HG03039 (cell line): ENCODE measurements at regions not wholly inside any gene's neighbourhood (a gene's known extent, or its start where the extent isn't known, plus 50 kb on each side); places are given as distances from the start of the nearest gene placed in this dataset.

Experiments
- ATAC-seq: cut with Tn5 transposase; IDR thresholded peaks from one replicate; pipeline ENCODE4 v1.9.1; 2021; ENCODE audit warnings: mild to moderate bottlenecking, moderate library complexity; ENCODE audit not compliant: unreplicated experiment

DNA sequence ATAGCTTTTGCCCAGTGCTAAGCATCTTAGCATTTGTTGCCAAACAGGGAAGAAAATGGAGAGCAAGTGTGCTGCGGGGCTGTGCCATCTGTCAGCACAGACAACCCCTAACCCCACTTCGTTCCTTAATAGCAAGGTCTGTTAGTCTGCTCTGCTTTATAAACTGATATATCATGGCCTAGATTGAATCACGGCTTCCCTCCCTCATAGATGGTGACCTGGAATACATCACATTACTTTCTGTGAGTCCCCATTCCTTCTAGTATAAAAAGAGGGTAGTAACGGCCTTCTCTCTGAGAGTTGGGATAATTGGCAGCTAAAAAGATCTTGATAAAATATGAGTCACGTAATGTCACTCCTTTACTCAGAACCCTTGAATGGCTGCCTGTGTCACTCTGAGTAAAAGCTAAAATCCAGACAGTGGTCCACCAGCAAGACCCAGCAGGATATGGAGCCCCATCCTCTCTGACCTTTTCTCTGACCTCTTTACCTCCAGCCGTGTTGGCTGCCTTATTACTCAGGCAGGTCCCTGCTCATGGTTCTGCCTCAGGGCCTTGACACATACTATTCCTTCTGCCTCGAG lies 151.7 kb downstream of the DLEU7 start:
- ATAC-seq = no peak

DNA sequence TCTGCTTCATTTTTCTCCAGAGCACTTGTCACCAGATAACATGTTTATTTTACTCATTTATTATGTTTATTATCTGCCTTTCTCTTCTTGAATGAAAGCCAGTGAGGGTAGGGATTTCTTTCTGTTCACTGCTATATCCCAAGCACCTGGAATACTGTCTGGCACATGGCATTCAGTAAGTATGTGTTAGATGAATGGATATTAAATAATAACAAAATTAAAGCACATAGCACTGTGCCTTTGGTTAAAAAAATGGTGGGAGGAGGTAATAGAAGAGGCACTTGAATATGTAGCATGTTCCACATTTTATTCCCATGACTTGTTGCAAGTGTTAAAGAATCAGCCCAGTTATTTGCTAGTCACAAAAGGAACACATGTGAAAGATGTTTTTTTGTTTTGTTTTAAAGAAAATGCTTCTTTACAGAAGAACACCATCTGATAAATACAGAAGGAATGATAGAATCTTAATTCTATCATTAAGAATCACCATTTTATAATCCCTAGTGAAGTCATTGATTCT lies 151.0 kb downstream of the DLEU7 start:
- no peak for ATAC-seq

DNA sequence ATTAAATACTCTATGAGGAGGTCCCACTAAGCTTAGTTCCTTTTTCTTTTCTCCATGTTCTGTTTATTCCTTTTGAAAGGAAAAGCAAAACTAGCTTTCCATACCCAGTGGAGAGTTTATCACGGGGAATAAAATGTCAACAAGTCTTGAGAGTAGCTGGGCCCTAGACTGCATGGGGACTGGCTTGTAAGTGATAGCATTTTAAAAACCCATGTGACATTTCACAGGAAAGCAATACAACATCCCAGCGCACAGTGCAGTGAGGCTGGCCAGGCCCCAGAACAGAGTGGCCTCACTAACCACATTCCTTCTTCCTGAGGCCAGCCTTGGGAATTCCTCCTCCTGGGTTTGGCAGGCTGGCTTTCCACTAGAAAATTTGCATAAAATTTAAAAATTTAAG lies 149.8 kb downstream of the DLEU7 start:
- ATAC-seq = no peak

DNA sequence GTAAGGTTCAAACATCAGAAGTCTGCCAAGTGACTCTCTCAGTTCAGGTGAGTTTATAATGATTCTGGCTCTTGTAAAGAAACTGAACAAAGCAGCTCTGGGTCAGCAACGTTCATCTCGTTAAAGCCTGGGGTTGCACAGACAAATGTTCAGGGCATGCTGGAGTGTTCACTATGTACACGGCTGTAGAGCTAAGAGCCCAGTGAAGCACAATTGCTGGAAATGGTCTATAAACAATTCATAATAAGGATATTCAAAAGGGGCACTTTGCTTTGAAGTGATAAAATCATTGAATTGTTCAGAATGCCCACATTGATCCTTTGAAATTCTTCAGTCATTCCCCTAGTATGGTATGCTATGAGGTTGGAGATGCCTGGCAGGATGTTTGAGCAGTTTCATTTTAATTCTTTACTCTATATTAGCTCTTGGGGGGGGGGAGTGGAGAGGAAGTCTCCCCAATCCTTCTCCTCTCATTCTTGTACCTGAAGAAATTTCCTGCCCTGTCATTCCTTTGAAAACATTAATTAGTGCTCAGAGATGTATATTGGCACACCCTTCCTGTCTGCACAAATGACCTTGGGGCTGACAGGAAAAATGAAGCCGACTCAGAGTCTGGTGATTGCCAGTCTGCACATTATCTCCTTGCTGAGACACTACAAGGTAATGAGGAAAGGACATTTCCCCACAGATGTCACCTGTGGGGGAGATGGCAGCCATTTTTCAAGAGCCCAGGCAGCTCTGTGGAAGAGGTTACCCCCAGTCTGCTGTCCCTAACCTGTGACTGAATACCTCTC lies 145.5 kb downstream of the DLEU7 start:
- no peak for ATAC-seq

DNA sequence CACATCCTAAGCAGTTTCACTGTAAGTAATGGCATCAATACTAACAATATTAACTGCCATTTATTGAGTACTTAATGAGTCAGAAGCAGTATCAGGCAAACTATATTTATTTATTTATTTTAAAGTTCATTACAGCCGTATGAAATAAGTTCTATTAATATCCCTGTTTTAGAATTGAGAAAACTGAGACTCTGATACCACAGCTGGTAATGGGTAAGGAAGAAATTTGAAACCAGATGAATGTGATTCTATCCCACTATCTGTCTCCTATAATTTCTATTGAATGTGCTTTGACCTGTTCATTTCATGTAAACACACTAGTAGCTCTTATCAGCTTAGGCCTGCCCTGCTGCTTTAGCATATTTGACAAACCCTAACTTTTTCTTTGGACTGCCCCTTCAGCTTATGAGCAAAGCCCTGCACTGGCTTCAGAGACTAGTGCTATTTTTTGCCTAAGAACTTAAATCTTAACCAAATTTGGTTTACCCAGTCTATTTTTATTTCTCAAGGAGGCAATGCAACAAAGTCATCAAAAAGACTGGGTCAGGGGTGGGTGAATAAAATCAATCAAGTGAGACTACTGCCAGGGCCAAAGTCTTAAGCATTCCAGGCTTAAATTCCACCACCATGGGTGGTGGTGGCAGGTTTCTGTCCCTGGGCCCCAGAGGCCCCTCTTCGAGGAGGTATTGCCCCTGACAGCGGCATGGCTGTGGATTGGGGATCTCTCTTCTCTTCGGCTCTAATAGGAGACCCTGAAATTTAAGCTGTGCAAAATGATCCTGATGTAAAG lies 143.4 kb downstream of the DLEU7 start:
- no peak for ATAC-seq

DNA sequence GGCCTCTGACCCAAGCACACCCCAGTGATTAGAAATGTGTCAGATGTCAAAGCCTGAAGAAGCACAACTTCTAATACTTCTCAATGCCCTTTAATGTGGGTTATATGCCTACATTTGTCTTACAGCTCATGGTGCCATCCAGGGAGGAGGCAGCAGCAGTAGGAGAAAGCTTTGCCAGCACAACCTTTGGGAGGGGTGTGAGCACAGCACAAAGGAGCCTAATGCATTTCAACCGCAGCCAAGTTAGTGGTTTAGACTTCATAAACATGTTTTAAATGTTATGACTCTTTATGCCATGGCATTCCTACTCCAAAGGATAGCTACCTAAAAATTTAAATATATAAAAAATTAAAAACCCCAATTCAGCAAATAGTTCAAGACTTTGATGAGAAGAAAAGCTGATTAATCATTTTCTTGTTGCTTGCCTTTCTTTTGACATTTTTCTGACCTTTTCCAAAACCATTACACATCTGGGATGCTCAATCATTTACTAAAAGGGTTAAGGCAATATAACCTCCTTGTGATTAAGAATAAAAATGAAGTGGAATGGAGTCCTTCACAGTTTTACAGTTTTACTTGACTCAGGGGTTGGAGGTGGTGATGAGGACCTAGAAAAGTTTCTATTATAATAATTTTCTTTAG lies 142.7 kb downstream of the DLEU7 start:
- no peak for ATAC-seq

DNA sequence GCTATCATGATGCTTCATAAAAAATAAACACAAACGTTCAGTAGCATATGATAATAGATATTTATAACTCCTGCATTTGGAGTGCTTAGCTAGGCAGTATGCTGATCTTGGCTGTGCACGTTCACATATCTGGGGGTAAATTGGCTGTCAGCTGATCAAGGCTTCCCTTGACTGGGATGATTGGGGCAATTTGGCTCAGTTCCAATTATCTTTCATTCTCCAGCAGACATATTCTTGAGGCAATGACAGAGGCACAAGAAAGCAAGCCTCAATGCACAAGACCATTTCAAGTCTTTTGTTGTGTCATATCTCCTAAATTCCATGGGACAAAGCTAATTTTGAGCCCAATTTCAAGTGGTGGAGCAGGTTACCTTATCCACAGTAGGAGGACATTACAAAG lies 142.0 kb downstream of the DLEU7 start:
- no peak for ATAC-seq

DNA sequence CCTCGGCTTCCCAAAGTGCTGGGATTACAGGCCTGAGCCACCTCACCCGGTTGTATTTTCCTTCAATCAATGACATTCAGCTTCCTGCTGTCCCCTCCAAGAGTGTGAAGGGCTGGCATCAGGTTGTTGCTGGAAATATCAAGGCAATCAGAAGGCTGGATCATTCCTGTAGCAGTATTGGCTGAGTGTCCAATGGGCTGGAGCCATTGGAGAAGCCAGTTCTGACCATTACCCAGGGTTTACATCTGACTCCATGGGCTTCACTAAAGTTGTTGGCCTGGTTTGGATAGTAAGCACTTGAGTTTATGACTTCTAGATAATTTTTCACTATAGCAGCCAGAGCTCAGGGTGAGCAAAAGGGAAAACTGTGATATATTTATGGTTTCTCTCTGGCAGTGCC lies 137.0 kb downstream of the DLEU7 start:
- no peak for ATAC-seq

DNA sequence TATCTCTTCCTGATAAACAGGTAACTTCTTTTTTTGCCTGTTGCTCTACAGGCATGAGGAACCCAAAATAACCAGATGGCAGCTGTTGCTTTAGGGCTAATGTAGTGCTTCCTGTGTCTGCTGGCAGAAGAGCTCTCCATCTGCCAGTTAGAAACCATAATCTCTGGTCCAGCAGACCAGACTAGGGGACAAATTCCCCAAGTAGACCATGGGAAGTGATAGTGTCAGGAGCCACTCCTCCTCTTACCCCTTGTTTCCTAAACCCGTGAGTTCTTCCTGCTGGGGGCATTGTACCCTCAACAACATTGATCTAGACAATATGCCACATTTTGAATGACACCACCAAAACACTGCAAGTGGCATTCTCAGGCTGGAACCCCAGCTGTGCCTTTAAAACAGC lies 135.9 kb downstream of the DLEU7 start:
- no peak for ATAC-seq

DNA sequence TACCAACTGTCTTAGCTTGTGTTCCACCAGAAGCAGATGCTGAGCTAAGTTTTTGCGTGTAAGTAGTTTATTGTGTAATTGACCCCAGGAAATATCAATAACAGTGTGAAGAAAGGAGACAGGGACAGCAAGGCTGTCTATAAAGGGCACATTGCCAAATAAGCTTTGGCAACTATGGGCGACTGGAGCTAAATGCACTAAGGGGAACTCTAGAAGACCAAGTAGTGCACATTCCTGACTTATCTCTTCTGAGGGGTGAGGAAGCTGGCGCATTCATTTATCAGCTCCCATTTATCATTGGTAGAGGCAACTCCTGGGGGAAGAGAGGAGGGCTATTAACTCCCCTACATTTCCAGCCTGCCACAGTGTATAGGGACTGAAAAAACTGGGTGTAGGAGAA lies 135.0 kb downstream of the DLEU7 start:
- no peak for ATAC-seq

DNA sequence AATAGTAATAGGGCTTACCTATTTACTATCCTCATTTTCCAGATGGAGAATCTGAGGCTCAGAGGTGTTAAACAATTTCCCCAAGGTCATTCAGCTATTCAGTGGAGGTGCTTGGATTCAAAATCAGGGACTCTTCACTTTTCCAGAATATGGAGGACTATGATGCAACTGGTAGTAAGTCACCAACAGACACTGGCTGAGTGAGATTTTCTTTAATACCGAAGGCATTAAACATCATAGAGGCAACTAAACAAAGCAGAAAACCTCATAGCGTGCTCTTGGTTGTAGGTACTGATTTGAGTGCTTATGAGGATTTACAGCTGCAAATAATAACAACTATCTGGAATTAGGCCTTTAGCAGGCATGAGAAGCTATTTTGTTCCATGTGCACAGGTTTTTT lies 134.4 kb downstream of the DLEU7 start:
- ATAC-seq = no peak

DNA sequence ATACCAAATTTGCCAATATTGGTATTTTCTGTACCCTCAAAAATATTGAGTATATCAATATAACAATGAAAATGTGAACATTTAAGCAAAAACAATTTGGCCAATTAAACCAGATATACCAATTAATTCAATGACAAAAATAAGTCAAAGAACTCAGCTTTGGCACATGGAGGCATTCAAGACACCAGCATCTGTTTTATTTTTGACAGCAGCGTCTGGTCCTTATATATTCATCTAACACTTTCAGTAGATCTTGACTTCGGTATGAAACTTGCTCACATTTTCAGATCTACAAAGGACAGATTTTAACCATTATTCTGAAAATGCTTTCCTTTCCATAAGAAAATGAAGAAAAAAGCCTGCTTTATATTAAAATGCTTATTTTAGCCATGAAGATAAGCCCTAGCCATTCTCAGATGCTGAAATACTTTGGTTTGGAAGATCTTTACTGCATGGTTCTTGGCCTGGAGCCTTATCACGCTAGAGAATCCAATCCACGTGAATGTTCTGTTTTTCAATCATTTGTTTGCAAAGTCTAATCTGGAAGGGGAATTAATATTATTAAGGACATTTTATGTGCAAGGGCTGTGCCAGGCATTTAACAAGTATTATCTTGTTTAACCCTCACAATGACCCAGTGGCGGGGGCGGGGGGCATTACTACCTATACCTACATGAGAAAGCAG lies 132.2 kb downstream of the DLEU7 start:
- ATAC-seq = no peak

DNA sequence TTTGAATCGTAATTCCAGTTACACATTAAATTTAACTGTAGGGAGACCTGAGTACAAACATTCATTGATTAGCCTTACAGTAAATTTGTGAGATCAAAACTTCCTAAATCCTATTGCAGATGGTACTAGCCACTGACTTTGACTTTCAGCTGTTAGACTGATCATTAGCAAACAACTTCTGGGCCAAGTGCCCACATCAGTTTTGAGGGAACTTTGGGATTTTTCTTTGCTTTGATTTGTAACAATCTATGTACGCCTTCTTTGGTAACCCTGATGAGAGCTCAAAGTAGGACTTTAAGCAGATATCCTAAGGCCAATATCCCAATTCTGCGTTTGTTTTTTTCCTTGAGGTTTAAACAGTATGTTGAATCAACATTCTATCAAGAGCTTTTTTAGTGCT lies 131.5 kb downstream of the DLEU7 start:
- ATAC-seq = no peak

DNA sequence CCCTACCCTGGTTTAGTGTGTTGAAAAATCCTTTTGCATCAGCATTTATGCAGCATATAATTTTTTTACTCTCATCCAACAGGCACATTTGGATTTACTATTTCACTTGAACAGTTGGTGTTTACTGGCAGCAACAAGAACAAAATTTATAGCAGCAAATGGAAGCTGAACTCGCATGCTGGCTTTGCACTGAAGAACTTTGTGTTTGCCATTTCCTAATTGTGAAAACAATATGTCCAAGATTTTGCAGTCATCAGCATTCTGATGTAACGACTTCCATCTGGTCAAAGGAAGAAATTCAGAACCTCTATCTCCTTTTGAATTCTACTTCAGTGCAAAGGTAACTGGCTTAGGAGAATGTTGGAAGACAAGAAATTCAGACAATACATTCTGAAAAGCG lies 131.0 kb downstream of the DLEU7 start:
- no peak for ATAC-seq

DNA sequence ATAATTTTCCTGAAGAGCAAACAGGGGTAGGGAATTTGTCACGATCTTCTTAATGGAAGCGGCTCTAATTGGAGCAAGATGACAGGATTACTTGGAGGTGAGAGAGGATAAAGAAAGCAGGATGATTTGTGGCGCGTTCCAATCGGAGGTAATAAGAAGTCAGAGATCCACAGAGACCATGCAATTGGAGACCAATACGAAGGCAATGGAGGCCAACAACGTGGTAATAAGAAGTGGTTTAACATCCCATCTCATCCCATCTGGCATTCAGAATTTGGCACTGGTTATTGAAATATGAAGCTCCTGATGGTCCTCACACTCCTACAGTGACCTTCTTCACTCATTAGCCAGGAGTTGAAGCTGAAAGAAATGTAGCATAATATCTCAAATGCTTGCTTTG lies 130.6 kb downstream of the DLEU7 start:
- no peak for ATAC-seq

DNA sequence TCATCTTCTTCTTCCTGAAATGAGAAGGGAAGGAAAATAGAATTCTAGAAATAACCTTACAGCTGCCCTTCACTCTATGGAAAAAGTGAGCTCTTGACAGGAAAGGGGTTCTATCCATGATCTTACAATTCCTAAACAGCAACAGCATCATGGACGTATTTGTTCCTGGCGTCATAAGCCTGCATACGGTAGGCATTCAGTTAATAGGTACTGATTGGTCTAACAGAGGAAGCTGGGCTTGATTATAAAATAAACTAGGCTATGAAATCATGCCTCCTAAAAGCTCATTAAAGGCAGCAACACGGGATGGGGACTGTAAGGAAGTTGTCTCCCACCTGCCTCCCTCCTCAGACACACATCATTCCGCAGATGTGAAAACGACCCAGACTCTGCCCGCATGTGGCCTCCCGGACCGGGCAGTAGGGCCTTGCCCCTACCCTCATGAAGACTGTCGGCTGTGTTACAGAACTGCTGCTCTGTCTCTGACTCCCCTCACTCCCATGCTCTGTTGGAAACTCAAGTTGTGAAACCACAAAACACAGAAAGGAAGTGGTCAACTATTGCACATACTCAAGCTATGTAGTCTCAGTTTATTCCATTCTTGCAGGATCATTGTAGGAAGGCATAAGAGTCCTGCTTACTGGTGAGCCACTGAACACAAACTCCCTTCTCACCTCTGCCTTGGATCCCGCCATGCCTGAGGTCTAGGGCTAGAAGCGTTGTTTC lies 129.8 kb downstream of the DLEU7 start:
- ATAC-seq = no peak

DNA sequence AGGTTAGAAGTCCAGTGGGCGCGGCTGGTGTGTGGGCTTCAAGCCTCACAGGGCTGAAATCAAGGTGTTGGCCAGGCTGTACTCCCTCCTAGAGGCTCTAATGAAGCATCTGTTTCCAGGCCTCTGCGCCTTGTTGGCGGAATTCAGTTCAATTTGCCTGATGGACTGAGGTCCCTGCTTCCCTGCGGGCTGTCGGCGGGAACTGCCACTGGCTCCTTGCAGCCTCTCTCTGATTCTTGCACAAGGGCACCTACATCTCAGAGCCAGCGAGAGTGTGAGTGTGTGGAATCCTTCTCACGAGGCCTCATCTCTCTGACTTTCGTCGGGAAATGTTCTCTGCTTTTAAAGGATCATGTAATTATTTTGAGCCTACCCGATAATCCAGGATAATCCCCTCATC lies 128.6 kb downstream of the DLEU7 start:
- no peak for ATAC-seq

DNA sequence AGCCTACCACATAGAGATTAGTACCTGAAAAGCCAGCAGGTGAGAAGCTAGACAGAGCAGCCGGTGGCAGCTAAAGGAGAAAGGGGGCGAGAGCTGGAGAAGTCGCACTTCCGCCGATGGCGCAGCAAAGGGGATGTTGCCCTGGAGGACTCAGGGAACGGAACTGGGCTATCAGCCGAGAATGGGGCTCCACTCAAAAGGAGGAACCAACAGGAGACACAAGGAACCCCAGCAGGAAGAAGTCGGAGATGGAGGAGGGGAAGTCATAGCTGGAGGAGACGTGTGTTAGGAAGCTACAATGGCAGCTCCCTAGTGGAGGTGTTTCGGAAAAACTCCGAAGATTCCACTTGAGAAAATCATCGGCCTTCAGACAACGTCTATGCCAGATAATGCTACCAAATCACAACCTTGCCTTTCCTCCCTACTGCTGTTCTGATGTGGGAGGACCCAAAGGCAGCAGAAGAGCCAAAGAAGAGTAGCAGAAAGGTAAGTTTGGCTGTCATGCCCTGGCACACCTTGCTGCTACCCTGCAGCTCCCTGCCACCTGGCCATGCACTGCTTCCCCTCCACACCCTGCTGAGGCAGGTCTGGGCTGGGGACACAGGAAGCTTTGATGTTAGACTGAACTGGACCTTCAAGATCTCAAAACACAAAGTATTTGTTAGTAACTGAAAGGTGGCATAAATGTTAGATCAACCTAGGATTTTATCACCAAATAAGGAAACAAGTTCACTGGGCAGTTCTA lies 127.9 kb downstream of the DLEU7 start:
- no peak for ATAC-seq

DNA sequence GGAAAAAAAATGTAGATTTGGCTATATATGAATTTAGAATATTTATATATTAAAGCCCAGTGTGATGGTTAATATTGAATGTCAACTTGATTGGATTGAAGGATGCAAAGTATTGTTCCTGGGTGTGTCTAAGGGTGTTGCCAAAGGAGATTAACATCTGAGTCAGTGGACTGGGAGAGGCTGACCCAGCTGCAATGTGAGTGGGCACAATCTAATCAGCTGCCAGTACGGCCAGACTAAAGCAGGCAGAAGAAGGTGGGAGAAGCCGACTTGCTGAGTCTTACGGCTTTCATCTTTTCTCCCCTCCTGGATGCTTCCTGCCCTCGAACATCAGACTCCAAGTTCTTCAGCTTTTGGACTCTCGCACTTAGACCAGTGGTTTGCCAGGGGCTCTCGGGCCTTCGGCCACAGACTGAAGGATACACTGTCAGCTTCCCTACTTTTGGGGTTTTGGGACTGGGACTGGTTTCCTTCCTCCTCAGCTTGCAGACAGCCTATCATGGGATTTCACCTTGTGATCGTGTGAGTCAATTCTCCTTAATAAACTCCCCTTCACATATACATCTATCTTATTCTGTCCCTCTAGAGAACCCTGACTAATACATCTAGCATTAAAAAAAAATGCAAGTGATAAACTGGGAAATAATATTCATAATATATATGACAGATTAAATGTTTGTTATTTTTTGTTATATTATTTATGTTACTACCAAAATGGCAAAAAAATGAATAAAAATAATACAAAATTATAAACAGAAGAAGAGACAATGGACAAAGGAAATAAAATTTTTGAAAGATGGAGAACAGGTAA lies 122.4 kb downstream of the DLEU7 start:
- ATAC-seq = no peak
